Ascending aorta (tissue), 2 donors: ENCODE measurements at regions not wholly inside any gene's neighbourhood (a gene's known extent, or its start where the extent isn't known, plus 50 kb on each side); places are given as distances from the start of the nearest gene placed in this dataset.

Source experiments
- DNase-seq, 2 donors: peaks; one replicate each; pipeline ENCODE4 v3.0.0-alpha.2; 2019; ENCODE audit warnings: low spot score in 2 of 2
- H3K27ac ChIP-seq, 2 donors: fragments of 200-600 bp; sonication (generic); one replicate each; pipeline ENCODE4 v1.5.1; 2016 to 2017; ENCODE audit warnings: mild to moderate bottlenecking in 1 of 2
- H3K27me3 ChIP-seq: fragments of 200-600 bp; sonication (generic); one replicate; pipeline ENCODE4 v1.5.1; 2017
- H3K36me3 ChIP-seq, 2 donors: fragments of 200-600 bp; sonication (generic); one replicate each; pipeline ENCODE4 v1.5.1; 2016
- H3K4me1 ChIP-seq, 2 donors: fragments of 200-600 bp; sonication (generic); one replicate each; pipeline ENCODE4 v1.5.1; 2016 to 2017; ENCODE audit warnings: mild to moderate bottlenecking in 1 of 2
- H3K4me3 ChIP-seq, 2 donors: fragments of 200-600 bp; sonication (generic); one replicate each; pipeline ENCODE4 v1.5.1; 2016 to 2017; ENCODE audit warnings: mild to moderate bottlenecking in 1 of 2
- H3K9me3 ChIP-seq, 2 donors: fragments of 200-600 bp; sonication (generic); one replicate each; pipeline ENCODE4 v1.5.1; 2016
- CTCF ChIP-seq, 3 experiments: fragments of 200-600 bp in 2 of 3; fragments of 450-650 bp in 1 of 3; sonication (generic) in 2 of 3; IDR thresholded peaks; one replicate each; pipeline ENCODE4 v1.5.1; 2016 to 2019; ENCODE audit warnings: antibody characterized with exemption in 3 of 3, mild to moderate bottlenecking in 1 of 3, moderate library complexity in 1 of 3
- intact Hi-C: fragments of 100-400 bp; cut with DNase I; formaldehyde crosslinking; loops from one replicate; pipeline ENCODE4 v1.15.1; 2023

GRCh38 chr5:96140084-96140483 lies 178.4 kb upstream of the ELL2 start:
- intact Hi-C loops, result no loop called here
- H3K4me3 ChIP-seq, result no peak overlapping the region
- H3K4me1 ChIP-seq, result peaks cover 2 to 12% of the 10 kb centered on the region in 2 donors
- DNase-seq, result no peak
- H3K36me3 ChIP-seq, result no peaks in the 10 kb centered on the region
- peak overlapping the region; percentile 15 to 40 for H3K27ac ChIP-seq
- TF ChIP-seq CTCF (IDR thresholded peaks at IDR 0.05), result no peak
- no peaks in the 10 kb centered on the region for H3K27me3 ChIP-seq
- H3K9me3 ChIP-seq, result no peaks in the 10 kb centered on the region

- Histone ChIP-seq H3K27ac (no peak overlapping the region), H3K27me3 (no peaks in the 10 kb centered on the region)
- intact Hi-C loops, result no loop called here
Measured at GRCh38 chr5:96134886-96135285, 173.2 kb upstream of the ELL2 start.

GRCh38 chr5:96133341-96134079 lies 171.9 kb upstream of the ELL2 start:
- Histone ChIP-seq H3K9me3 (no peaks in the 10 kb centered on the region), H3K27me3 (no peaks in the 10 kb centered on the region), H3K27ac (no peak overlapping the region), H3K36me3 (no peaks in the 10 kb centered on the region), H3K4me1 (peaks cover 0 to 5% of the 10 kb centered on the region in 2 donors), H3K4me3 (no peak overlapping the region)
- DNase-seq, result no peak
- TF ChIP-seq CTCF (IDR thresholded peaks at IDR 0.05), result no peak
- intact Hi-C loops, result no loop called here

More at GRCh38 chr5:96134886-96135285, 173.2 kb upstream of the ELL2 start:
- Histone ChIP-seq H3K4me1 (peaks cover under 1 to 7% of the 10 kb centered on the region in 2 donors), H3K9me3 (no peaks in the 10 kb centered on the region), H3K36me3 (no peaks in the 10 kb centered on the region), H3K4me3 (no peak overlapping the region)
- DNase-seq, result no peak
- no peak for TF ChIP-seq CTCF (IDR thresholded peaks at IDR 0.05)

GRCh38 chr5:96129276-96129675 lies 167.6 kb upstream of the ELL2 start:
- Histone ChIP-seq H3K4me1 (peaks cover 4 to 15% of the 10 kb centered on the region in 2 donors), H3K27me3 (no peaks in the 10 kb centered on the region), H3K36me3 (no peaks in the 10 kb centered on the region), H3K4me3 (no peak overlapping the region), H3K9me3 (no peaks in the 10 kb centered on the region), H3K27ac (no peak overlapping the region)
- no peak for DNase-seq
- intact Hi-C loops, result loop anchor here (5.0 kb wide), 2 partner anchors 167 to 208 kb away; partner anchors contain the start of gene ELL2
- TF ChIP-seq CTCF (IDR thresholded peaks at IDR 0.05), result no peak

- intact Hi-C loops, result loop anchor here (5.0 kb wide), 2 partner anchors 166 to 209 kb away; partner anchors contain the start of gene ELL2
- peaks cover 4 to 15% of the 10 kb centered on the region in 2 donors for H3K4me1 ChIP-seq
- no peak for DNase-seq
- TF ChIP-seq CTCF (IDR thresholded peaks at IDR 0.05), result no peak
- H3K4me3 ChIP-seq, result no peak overlapping the region
- no peaks in the 10 kb centered on the region for H3K9me3 ChIP-seq
- H3K36me3 ChIP-seq, result no peaks in the 10 kb centered on the region
- H3K27me3 ChIP-seq, result no peaks in the 10 kb centered on the region
- peak overlapping the region in 1 of 2 donors; percentile 12 for H3K27ac ChIP-seq
Measured at GRCh38 chr5:96128204-96128864, 166.7 kb upstream of the ELL2 start.
